Epithelial cell of esophagus (primary cell): ENCODE measurements at regions not wholly inside any gene's neighbourhood (a gene's known extent, or its start where the extent isn't known, plus 50 kb on each side); places are given as distances from the start of the nearest gene placed in this dataset.

Experiments
- DNase-seq: peaks from one replicate; pipeline ENCODE4 v3.0.0; 2010; ENCODE audit warnings: low read depth
- H3K4me3 ChIP-seq: 2 replicates; pipeline ENCODE4 v1.5.1; 2011; ENCODE audit warnings: mild to moderate bottlenecking, low read length, control low read depth
- TF ChIP-seq, protein P1 (sequence below): IDR thresholded peaks from 2 replicates; pipeline ENCODE4 v1.5.1; 2011; ENCODE audit warnings: low read depth, mild to moderate bottlenecking, low read length, control low read depth, inconsistent platforms; ENCODE audit not compliant: insufficient read depth; ENCODE audit errors: missing control alignments

DNA sequence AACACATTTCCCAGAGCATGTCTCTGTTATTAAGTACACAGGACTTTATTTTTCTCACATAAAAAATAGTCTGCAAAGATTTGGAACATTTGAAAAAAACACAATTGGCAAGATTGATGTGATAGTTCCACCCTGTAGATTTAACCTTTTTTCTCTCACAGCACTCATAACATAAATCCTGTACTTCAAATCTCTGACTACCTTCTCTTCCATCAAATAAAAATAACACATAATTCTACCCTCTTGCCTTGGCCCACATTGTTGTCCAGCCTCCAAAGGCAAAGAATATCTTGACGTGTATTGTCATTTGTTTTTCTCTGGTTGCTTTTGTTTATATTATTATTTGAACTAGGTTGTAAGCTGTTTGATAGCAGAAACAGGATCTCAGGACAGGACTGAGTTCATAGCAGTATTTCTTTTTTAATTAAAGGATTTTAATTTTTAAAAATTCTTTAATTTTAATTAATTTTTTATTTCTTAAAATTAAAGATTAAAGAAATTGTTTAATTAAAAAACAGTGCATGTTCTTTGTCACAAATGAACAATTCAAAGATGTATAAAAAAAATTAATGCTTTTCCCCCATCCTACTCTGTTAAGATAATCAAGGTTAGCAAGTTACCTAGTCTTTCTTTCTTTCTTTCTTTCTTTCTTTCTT, 69.1 kb upstream of the PCSK1 start:
- no peak overlapping the region for H3K4me3 ChIP-seq
- TF ChIP-seq, protein P1, sequence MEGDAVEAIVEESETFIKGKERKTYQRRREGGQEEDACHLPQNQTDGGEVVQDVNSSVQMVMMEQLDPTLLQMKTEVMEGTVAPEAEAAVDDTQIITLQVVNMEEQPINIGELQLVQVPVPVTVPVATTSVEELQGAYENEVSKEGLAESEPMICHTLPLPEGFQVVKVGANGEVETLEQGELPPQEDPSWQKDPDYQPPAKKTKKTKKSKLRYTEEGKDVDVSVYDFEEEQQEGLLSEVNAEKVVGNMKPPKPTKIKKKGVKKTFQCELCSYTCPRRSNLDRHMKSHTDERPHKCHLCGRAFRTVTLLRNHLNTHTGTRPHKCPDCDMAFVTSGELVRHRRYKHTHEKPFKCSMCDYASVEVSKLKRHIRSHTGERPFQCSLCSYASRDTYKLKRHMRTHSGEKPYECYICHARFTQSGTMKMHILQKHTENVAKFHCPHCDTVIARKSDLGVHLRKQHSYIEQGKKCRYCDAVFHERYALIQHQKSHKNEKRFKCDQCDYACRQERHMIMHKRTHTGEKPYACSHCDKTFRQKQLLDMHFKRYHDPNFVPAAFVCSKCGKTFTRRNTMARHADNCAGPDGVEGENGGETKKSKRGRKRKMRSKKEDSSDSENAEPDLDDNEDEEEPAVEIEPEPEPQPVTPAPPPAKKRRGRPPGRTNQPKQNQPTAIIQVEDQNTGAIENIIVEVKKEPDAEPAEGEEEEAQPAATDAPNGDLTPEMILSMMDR, result no peak
- DNase-seq, result no peak

DNA sequence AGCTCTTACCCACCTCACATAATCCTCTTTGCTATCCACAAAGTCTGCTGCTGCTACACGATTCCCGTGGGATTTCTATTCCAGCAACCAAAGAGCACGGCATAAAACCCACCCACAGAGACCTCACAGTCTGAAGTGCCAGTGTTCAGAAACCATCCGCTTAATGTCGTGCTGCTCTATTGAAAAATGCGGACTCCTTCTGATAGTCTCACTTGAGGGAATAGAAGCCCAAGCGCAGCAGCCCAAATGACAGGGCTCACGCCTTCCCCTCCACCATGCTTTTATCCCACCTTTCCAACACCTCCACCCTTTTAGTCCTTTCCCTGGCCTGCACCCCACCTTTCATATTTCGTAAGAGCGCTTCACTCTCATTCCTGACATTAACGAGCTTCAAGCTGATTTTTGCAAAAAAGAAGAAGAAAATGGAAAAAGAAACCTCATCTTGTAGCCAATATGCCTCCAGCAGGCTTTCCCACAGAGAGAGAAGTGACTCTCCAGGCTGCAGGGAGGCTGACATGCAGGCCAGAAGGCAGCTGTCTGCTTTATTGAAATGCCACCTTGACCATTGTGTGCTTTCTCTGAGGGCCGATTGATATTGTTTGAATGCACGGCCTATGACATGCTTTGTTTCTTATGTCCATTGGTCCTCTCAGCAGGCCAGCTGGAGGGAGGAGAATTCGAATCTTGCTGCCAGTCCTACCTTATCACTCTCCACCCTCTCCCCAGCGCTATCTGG, 70.6 kb upstream of the PCSK1 start:
- TF ChIP-seq, protein P1, result no peak
- no peak overlapping the region for H3K4me3 ChIP-seq
- no peak for DNase-seq

DNA sequence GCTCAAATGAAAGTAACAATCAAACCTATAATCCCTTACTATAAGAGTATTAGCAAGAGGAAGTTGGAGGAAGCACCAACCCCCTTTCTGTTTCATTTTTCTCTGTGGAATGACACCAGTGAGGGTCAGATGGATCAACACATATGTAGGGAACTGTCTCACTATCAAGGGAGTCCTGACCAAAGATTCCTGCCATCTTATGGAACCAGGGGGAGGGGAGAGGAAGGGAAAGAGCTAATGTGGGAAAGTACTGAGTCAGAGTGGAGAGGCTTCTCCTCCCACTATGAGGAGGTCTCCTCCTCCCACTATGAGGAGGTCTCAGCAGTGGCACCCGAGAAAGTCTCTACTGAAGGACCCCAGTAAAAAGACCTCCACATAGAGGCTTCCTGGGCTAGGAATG, 73.3 kb upstream of the PCSK1 start:
- no peak for DNase-seq
- H3K4me3 ChIP-seq, result no peak overlapping the region
- TF ChIP-seq, protein P1, result no peak

DNA sequence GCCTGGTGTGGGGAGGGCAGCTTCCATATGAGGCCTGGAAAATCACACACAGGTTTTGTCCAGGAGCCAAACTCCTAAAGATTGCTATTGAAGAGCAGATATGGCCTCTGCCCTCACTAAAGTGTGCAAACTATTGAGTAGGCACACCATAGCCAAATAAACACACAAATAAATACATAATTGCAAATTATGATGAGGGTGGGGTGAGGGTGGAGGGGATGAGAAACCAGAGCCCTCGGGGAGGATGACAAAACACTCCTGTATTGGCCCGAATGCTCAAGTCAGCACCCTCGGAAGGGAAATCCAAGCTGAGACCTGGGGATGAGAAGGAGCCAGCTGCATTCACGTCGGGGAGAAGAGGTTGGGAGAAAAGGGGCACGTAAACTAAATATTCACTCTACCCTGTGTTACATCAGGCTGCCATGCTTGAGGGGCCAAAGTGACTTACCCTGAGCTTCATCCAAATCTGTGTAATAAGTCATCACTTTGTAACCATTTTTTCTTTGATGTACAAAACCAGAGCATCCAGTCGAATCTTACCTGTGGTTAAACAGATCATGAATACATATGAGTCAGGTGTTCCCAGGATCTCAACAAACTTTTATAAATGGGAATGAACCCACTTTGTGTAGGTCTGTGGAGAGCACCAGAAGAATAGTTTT, 73.9 kb upstream of the PCSK1 start:
- no peak for DNase-seq
- H3K4me3 ChIP-seq, result no peak overlapping the region
- TF ChIP-seq, protein P1, result no peak

DNA sequence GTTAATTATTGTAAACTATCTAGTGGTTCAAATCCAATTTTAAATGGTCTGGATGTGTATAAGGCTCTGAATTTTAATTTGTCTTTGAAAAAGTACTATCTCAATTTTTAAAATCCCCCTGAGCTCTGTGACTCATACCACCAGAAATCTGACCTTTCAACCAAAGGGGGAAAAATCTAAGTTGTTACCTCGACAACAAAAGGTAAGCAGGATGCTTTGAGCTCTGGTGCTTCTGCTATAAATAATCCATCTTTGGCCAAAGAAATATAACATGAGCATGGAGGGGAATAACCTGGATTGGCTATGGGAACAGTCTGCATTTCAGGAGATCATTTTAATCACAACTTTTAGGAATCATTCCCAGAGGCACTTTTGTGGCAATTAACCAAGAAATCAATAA, 76.3 kb upstream of the PCSK1 start:
- no peak overlapping the region for H3K4me3 ChIP-seq
- TF ChIP-seq, protein P1, result no peak
- no peak for DNase-seq

DNA sequence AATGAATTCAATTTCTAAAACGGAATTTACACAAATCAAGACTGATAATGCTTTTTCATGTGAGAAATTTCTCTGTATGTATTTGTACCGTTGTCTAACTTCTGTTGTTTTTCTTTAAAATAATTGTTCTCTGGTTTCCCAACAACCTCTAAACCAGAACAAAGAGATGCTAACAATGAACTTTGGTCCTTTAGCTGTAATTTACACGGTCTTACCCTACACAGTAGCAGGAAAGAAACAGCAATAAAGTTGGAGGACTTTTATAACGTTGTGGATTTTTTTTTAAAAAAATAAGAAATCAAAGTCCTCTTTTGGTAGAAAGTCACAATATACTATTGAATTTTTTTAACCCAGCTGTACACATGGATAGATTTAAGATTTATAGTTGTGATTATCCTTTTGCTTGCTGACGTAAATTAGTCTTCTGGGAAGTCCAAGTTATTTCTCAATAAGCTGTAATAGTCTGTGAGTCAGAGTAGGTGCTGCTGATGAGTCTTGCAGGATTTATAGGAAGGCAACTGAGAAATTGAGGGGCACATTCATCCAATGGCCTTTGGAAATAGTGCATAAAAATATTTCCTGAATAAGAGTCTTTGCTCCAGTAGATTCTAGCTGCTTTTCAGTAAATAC, 76.8 kb upstream of the PCSK1 start:
- H3K4me3 ChIP-seq, result no peak overlapping the region
- DNase-seq, result peak; percentile 62
- TF ChIP-seq, protein P1, result no peak
